GM19238 (cell line): ENCODE measurements at regions not wholly inside any gene's neighbourhood (a gene's known extent, or its start where the extent isn't known, plus 50 kb on each side); places are given as distances from the start of the nearest gene placed in this dataset.
"Not testable (repeated sequence)": the region's sequence is repeated elsewhere in the genome, so short reads cannot be mapped to it uniquely, and the experiment has no call there.

ENCODE experiments used
- DNase-seq: peaks from one replicate; pipeline ENCODE4 v3.0.0; 2011; ENCODE audit warnings: low spot score; ENCODE audit not compliant: insufficient read length

- DNase-seq, result no peak
These were observed 335.6 kb downstream of the PREX1 start for GRCh38 chr20:48492015-48492714.

GRCh38 chr20:48490961-48491831 lies 336.6 kb downstream of the PREX1 start:
- no peak for DNase-seq

GRCh38 chr20:48490341-48490740 lies 337.5 kb downstream of the PREX1 start:
- not testable (repeated sequence) for DNase-seq

- DNase-seq, result no peak
These were observed 338.1 kb downstream of the PREX1 start for GRCh38 chr20:48489656-48490055.

GRCh38 chr20:48489046-48489463 lies 338.7 kb downstream of the PREX1 start:
- DNase-seq, result no peak

- DNase-seq, result not testable (repeated sequence)
These were observed 339.3 kb downstream of the PREX1 start for GRCh38 chr20:48488334-48489034.

GRCh38 chr20:48486065-48486464 lies 341.7 kb downstream of the PREX1 start:
- no peak for DNase-seq

GRCh38 chr20:48485153-48485552 lies 342.6 kb downstream of the PREX1 start:
- DNase-seq, result not testable (repeated sequence)

GRCh38 chr20:48483334-48484066 lies 344.3 kb downstream of the PREX1 start:
- no peak for DNase-seq

GRCh38 chr20:48482790-48483189 lies 345.0 kb downstream of the PREX1 start:
- no peak for DNase-seq

GRCh38 chr20:48480216-48480772 lies 347.5 kb downstream of the PREX1 start:
- DNase-seq, result no peak

GRCh38 chr20:48478806-48479585 lies 348.8 kb downstream of the PREX1 start:
- DNase-seq, result no peak

- DNase-seq, result no peak
These were observed 349.4 kb downstream of the PREX1 start for GRCh38 chr20:48478370-48478769.

- no peak for DNase-seq
These were observed 350.9 kb downstream of the PREX1 start for GRCh38 chr20:48476854-48477253.

GRCh38 chr20:48474022-48474421 lies 353.8 kb downstream of the PREX1 start:
- no peak for DNase-seq

- no peak for DNase-seq
These were observed 355.9 kb downstream of the PREX1 start for GRCh38 chr20:48471759-48472408.

GRCh38 chr20:48471176-48471575 lies 356.6 kb downstream of the PREX1 start:
- no peak for DNase-seq

GRCh38 chr20:48470141-48470540 lies 357.7 kb downstream of the PREX1 start:
- DNase-seq, result no peak

GRCh38 chr20:48469026-48469425 lies 358.8 kb downstream of the PREX1 start:
- no peak for DNase-seq

GRCh38 chr20:48468571-48468970 lies 359.2 kb downstream of the PREX1 start:
- DNase-seq, result no peak
